Glutamatergic neuron (in vitro differentiated cells): ENCODE measurements at regions not wholly inside any gene's neighbourhood (a gene's known extent, or its start where the extent isn't known, plus 50 kb on each side); places are given as distances from the start of the nearest gene placed in this dataset.
"Not testable (repeated sequence)": the region's sequence is repeated elsewhere in the genome, so short reads cannot be mapped to it uniquely, and the experiment has no call there.

Experiments
- DNase-seq: peaks from one replicate; pipeline ENCODE4 v3.0.0; 2022
- H3K27ac Mint-ChIP-seq: one replicate; pipeline ENCODE4 v1.8.0; 2020; ENCODE audit warnings: mild to moderate bottlenecking, mixed read lengths, inconsistent platforms; ENCODE audit not compliant: unreplicated experiment
- H3K27me3 Mint-ChIP-seq: one replicate; pipeline ENCODE4 v1.8.0; 2020; ENCODE audit warnings: mild to moderate bottlenecking, moderate library complexity, mixed read lengths, inconsistent platforms; ENCODE audit not compliant: unreplicated experiment
- H3K36me3 Mint-ChIP-seq: one replicate; pipeline ENCODE4 v1.8.0; 2020; ENCODE audit warnings: mild to moderate bottlenecking, mixed read lengths, inconsistent platforms; ENCODE audit not compliant: unreplicated experiment
- H3K4me1 Mint-ChIP-seq: one replicate; pipeline ENCODE4 v1.8.0; 2020; ENCODE audit warnings: mild to moderate bottlenecking, low read depth, mixed read lengths, inconsistent platforms; ENCODE audit not compliant: unreplicated experiment
- H3K4me3 Mint-ChIP-seq: one replicate; pipeline ENCODE4 v1.8.0; 2020; ENCODE audit warnings: mild to moderate bottlenecking, mixed read lengths, inconsistent platforms; ENCODE audit not compliant: unreplicated experiment
- H3K9me3 Mint-ChIP-seq: one replicate; pipeline ENCODE4 v1.8.0; 2020; ENCODE audit warnings: mild to moderate bottlenecking, moderate library complexity, mixed read lengths, inconsistent platforms; ENCODE audit not compliant: unreplicated experiment
- CTCF ChIP-seq: fragments of 200-600 bp; sonication (generic); IDR thresholded peaks from one replicate; pipeline ENCODE4 v1.5.0; 2021; ENCODE audit not compliant: partially characterized antibody, unreplicated experiment

GRCh38 chr13:73816702-73817101, 317.5 kb downstream of the KLF12 start:
- Mint-ChIP-seq H3K4me1 (peaks cover 3% of the 10 kb centered on the region), H3K27me3 (no peaks in the 10 kb centered on the region), H3K27ac (no peak overlapping the region), H3K4me3 (no peak overlapping the region), H3K9me3 (no peaks in the 10 kb centered on the region), H3K36me3 (no peaks in the 10 kb centered on the region)
- TF ChIP-seq CTCF = no peak
- DNase-seq = no peak

GRCh38 chr13:73815796-73816195, 318.4 kb downstream of the KLF12 start:
- Mint-ChIP-seq H3K4me3 (no peak overlapping the region), H3K27me3 (no peaks in the 10 kb centered on the region), H3K9me3 (no peaks in the 10 kb centered on the region), H3K27ac (no peak overlapping the region), H3K4me1 (peaks cover 3% of the 10 kb centered on the region), H3K36me3 (no peaks in the 10 kb centered on the region)
- DNase-seq = no peak
- no peak for TF ChIP-seq CTCF

- TF ChIP-seq CTCF = no peak
- peaks cover 3% of the 10 kb centered on the region for H3K4me1 Mint-ChIP-seq
- H3K27ac Mint-ChIP-seq = no peak overlapping the region
- no peak for DNase-seq
- H3K4me3 Mint-ChIP-seq = no peak overlapping the region
- no peaks in the 10 kb centered on the region for H3K9me3 Mint-ChIP-seq
- H3K36me3 Mint-ChIP-seq = no peaks in the 10 kb centered on the region
- H3K27me3 Mint-ChIP-seq = no peaks in the 10 kb centered on the region
These were observed 323.6 kb downstream of the KLF12 start for GRCh38 chr13:73810647-73811046.

- no peak for DNase-seq
- Mint-ChIP-seq H3K27me3 (no peaks in the 10 kb centered on the region), H3K4me3 (no peak overlapping the region), H3K4me1 (peaks cover 7% of the 10 kb centered on the region), H3K27ac (no peak overlapping the region), H3K9me3 (no peaks in the 10 kb centered on the region), H3K36me3 (no peaks in the 10 kb centered on the region)
- TF ChIP-seq CTCF = no peak
These were observed 324.6 kb downstream of the KLF12 start for GRCh38 chr13:73809561-73809960.

GRCh38 chr13:73808318-73808717, 325.9 kb downstream of the KLF12 start:
- no peak overlapping the region for H3K4me3 Mint-ChIP-seq
- H3K27me3 Mint-ChIP-seq = peaks cover under 1% of the 10 kb centered on the region
- no peak for TF ChIP-seq CTCF
- no peaks in the 10 kb centered on the region for H3K9me3 Mint-ChIP-seq
- no peak overlapping the region for H3K27ac Mint-ChIP-seq
- peaks cover 2% of the 10 kb centered on the region for H3K36me3 Mint-ChIP-seq
- DNase-seq = no peak
- H3K4me1 Mint-ChIP-seq = peaks cover 10% of the 10 kb centered on the region

- H3K36me3 Mint-ChIP-seq, DNase-seq, H3K27me3 Mint-ChIP-seq, H3K4me3 Mint-ChIP-seq, H3K9me3 Mint-ChIP-seq, H3K27ac Mint-ChIP-seq, H3K4me1 Mint-ChIP-seq: not testable (repeated sequence)
These were observed 328.8 kb downstream of the KLF12 start for GRCh38 chr13:73805326-73805958.
